GM12891 (cell line): ENCODE measurements at regions not wholly inside any gene's neighbourhood (a gene's known extent, or its start where the extent isn't known, plus 50 kb on each side); places are given as distances from the start of the nearest gene placed in this dataset.

ENCODE experiments used
- DNase-seq: peaks from one replicate; pipeline ENCODE4 v3.0.0; 2011; ENCODE audit warnings: low spot score; ENCODE audit not compliant: insufficient read length
- FAIRE-seq: peaks from 2 replicates; lab custom pipeline; 2011; peaks lifted over from hg19 to GRCh38; lab: Jason Lieb, UNC
- PAX5 ChIP-seq: IDR thresholded peaks from 2 replicates; pipeline ENCODE4 v1.6.1; 2011; ENCODE audit warnings: low read length, moderate library complexity, mild to moderate bottlenecking; ENCODE audit not compliant: insufficient read depth, severe bottlenecking
- POLR2A ChIP-seq: IDR thresholded peaks from 2 replicates; pipeline ENCODE4 v1.6.1; 2011; ENCODE audit warnings: low read depth, low read length, control low read depth
- POLR2AphosphoS5 ChIP-seq: IDR thresholded peaks from 2 replicates; pipeline ENCODE4 v1.6.1; 2011; ENCODE audit warnings: low read depth, low read length, control low read depth
- POU2F2 ChIP-seq: IDR thresholded peaks from 2 replicates; pipeline ENCODE4 v1.6.1; 2011; ENCODE audit warnings: low read depth, mild to moderate bottlenecking, control low read depth, low read length, moderate library complexity
- SPI1 ChIP-seq: IDR thresholded peaks from 2 replicates; pipeline ENCODE4 v1.6.1; 2011; ENCODE audit warnings: low read depth, low read length, control low read depth
- TAF1 ChIP-seq: IDR thresholded peaks from 2 replicates; pipeline ENCODE4 v1.6.1; 2011; ENCODE audit warnings: low read depth, low read length, control low read depth

DNA sequence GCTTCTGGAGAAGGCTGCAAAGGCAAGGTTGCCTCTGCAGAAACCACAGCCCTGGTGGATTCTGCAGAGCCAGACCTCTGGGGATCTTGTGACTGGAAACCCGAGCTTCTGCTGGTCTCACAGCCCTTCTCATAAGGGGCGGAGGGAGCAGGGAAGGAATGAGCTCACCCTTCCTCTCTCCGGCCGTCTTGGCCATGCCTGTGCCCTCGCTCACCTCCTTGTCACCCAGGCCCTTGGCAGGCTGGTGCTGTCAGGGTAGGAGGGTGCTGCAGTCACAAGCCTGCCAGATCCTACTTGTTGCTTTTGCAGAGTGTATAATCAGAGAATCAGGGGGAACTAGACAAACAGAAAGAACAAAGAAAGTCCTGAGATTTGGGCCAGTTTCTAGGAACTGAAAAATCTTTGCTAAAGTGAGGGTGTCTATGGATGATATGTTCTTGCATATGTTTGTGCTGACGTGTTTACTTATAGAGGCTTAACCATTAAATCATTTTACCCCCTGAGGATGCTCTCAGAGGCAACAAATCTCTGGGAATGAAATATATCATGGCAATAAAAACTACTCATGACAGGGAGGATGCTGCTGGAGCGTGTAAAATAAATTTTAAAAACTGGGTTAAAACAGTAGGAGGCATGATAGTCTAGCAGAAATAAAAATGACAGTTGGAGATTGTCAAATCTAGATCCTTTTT lies 244.9 kb upstream of the SOX4 start:
- DNase-seq (no peak), FAIRE-seq (no peak)
- no peak for TF ChIP-seq POLR2AphosphoS5
- TF ChIP-seq POLR2A, result no peak
- no peak for TF ChIP-seq POU2F2
- TF ChIP-seq TAF1, result no peak
- no peak for TF ChIP-seq SPI1
- TF ChIP-seq PAX5, result no peak

DNA sequence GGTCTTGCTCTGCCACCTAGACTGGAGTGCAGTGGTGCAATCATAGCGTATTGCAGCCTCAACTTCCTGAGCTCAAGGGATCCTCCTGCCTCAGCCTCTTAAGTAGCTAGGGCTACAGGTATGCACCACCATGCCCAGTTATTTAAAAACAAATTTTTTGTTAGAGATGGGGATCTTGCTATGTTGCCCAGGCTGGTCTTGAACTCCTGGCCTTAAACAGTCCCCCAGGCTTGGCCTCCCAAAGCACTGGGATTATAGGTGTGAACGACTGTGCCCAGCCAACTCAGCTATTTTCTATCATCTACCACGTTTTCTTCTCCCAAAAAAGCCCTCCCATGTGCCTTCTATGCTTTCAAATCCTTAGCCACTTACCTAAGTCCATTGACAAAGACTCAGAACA lies 243.7 kb upstream of the SOX4 start:
- DNase-seq (no peak), FAIRE-seq (no peak)
- TF ChIP-seq SPI1 (no peak), PAX5 (no peak), POLR2AphosphoS5 (no peak), POLR2A (no peak), TAF1 (no peak), POU2F2 (no peak)

DNA sequence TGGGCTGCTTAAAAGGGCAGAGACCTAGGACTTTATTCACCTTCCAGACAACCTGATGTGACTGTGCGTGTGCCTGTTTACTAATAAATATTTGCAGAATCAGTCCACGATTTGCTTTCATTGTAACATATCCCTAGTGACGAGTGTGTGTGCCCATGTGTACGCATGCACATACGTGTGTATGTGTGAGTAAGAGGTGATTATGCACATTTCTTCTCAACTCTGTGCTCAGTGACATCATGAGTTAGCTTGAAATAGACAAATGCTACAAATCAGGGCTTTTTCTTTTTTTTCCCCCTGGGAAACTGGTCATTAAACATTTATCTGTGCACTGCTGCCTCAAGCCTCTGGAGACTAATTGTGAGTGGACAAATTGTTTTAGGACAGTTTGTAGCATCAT lies 242.6 kb upstream of the SOX4 start:
- DNase-seq (no peak), FAIRE-seq (no peak)
- no peak for TF ChIP-seq PAX5
- no peak for TF ChIP-seq TAF1
- TF ChIP-seq SPI1, result no peak
- no peak for TF ChIP-seq POLR2AphosphoS5
- no peak for TF ChIP-seq POLR2A
- TF ChIP-seq POU2F2, result no peak

DNA sequence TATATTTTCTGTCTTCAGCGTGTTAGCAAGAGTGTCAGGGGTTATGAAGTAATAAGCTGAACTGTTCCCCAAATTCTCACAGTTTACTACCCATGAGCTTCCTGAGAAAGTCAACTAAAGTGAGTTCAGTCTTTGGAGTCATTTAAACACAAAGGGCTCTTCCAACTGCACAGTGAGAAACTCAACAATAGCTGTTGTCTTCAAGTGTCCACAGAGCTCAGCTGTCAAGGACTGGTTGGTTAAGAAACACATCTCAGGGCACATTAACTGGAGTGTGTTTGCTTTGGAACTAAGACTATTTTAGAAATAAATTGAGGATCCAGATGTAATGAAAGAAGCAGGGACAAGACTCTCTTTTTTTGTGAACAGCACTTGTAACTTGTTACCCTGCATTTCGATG lies 241.4 kb upstream of the SOX4 start:
- FAIRE-seq (no peak), DNase-seq (no peak)
- no peak for TF ChIP-seq POLR2A
- TF ChIP-seq PAX5, result no peak
- TF ChIP-seq SPI1, result no peak
- TF ChIP-seq TAF1, result no peak
- TF ChIP-seq POU2F2, result no peak
- TF ChIP-seq POLR2AphosphoS5, result no peak

DNA sequence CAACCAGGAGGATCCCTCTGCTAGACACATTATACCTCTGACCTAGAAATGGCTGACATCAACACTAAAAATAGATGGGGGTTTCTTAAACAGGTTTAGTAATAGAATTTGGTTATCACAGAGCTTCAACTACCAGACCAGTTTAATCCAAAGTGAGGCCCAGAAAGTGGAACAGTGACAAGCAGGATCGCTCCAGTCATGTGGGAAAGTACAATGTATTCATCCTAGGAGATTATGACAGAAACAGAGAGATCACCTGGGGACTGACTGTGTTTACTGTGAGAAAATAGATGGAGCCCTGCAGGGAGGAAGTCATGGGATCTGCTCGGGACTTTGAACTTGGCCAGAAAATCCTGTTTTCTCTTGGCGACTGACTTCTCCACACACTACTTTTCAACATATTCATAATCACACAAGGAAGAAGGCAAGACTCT lies 238.7 kb upstream of the SOX4 start:
- no peak for DNase-seq
- no peak for FAIRE-seq
- TF ChIP-seq POLR2A (no peak), POLR2AphosphoS5 (no peak), POU2F2 (no peak), SPI1 (peak; percentile 30; the same call in 1 of the 2 replicates)

DNA sequence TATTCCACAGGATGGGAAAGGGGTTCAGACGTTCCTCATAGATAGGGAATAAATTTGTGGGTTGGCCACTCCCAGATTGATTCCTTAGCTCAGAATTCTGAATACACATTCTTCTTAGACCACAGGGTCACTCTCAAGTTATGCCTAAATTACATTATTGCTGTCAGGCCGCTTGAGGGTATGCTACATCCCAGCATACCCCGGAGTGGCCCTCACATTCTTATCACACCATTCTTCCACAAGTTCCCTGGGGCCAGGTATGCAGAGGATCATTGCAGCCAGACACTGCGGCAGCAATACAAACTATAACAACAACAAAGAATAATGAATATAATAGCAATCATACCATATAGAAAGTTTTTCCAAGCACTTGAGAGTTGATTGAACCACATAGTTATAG lies 237.9 kb upstream of the SOX4 start:
- FAIRE-seq (no peak), DNase-seq (no peak)
- TF ChIP-seq POU2F2 (no peak), TAF1 (no peak), POLR2A (no peak), PAX5 (no peak), SPI1 (no peak), POLR2AphosphoS5 (no peak)

DNA sequence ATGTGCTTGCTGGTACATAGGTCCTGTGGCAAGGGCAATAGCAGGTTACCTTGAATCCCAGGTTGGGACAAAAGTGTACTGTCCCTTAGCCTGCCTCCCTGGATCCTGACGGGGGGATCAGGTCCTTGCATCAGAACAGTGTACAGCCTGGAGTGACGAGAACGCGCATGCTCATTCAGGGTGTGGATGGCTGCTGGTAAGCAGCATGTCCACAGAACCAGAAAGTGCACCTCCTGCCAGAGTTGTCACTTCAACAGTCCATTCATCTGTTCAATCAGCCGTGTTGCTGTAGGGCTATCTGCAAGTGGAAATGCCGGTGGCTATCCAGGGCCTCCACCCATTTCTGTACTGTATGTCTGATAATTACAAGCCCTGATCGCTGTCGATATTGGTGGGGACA lies 236.3 kb upstream of the SOX4 start:
- FAIRE-seq (no peak), DNase-seq (no peak)
- TF ChIP-seq POLR2A (no peak), SPI1 (no peak), POU2F2 (no peak), TAF1 (no peak), PAX5 (no peak)

DNA sequence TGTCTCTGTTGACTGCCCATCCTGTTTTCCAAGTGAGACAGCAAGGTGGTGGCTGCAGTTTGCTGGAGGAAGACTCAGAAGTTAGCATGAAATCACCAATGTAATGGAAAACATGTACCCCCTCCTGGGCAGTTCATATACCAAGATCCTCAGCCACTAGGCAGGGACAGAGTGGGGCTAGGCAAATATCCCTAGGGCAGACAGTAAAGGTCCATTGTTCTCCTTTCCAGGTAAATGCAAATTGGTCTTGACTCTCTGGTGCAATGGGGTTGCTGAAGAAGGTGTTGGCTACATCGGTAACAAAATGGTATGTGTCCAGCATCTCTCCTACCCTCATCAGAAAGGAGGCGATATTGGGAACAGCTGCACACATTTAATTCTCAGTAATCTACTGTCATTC lies 233.6 kb upstream of the SOX4 start:
- TF ChIP-seq PAX5 (no peak), POLR2A (no peak), SPI1 (no peak), TAF1 (no peak), POU2F2 (no peak), POLR2AphosphoS5 (no peak)
- DNase-seq, result no peak
- FAIRE-seq, result no peak

DNA sequence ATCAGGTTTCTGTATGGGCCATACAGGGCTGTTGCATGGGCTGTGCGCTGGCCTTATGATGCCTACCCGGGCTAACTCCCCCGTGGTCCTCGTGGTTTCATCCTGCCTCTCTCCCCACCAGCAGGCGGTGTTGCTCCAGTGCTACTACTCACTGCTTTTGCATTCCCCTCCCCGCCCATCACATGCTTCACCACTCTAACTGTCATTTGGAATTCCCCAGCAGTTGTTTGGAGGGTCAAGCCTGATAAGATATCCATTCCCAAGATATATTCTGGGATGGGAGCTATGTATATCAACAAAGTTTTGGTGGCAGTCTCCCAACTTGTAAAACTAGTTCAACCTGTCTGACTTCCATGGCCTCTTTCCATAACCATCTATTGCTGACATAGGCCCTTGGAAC lies 233.2 kb upstream of the SOX4 start:
- TF ChIP-seq PAX5 (no peak), POLR2A (no peak), TAF1 (no peak), POU2F2 (no peak)
- FAIRE-seq (no peak), DNase-seq (no peak)

DNA sequence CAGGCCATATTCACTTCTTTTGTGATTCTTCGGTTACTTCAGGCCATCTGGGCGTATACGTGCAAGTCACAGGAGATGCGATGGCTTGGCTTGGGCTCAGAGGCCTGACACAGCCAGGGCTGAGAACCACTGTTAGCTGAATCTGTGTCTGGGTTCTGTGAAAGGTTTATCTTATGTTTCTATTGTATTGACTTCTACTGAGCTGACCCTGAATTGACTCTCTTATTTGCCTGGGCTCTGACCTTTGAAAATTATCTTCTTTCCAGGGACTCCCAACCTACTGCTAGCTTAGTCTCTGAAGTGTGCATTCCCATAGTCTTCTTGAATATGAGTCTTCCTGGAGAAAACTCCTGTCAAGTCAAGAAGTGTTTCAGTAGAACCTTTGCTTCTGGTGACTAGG lies 226.4 kb upstream of the SOX4 start:
- no peak for FAIRE-seq

More for the DNA sequence above, 226.4 kb upstream of the SOX4 start:
- no peak for DNase-seq
- no peak for TF ChIP-seq PAX5
- no peak for TF ChIP-seq POLR2A
- no peak for TF ChIP-seq POLR2AphosphoS5
